ENCODE measurements at regions not wholly inside any gene's neighbourhood (a gene's known extent, or its start where the extent isn't known, plus 50 kb on each side); places are given as distances from the start of the nearest gene placed in this dataset.
"Not testable (repeated sequence)": the region's sequence is repeated elsewhere in the genome, so short reads cannot be mapped to it uniquely, and the experiment has no call there.

DNA sequence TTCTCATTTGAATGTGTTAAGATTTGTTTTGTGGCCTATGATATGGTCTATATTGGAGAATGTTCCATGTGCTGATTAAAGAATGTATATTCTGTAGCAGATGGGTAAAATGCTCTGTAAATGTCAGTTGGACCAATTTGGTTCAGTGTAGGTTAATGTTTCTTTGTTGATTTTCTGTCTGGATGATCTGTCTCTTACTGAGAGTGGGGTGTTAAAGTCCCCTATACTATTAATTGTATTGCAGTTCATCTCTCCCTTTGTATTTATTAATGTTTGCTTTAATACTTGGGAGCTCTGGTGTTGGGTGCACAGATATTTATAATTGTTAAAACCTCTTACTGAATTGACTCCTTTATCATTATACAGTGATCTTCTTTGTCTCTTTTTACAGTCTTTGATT is 584.5 kb downstream of the NUF2 start:
- no peak for DNase-seq

- DNase-seq: peak; percentile 78
These were observed 590.6 kb downstream of the NUF2 start for GRCh38 chr1:163912170-163912884.

DNA sequence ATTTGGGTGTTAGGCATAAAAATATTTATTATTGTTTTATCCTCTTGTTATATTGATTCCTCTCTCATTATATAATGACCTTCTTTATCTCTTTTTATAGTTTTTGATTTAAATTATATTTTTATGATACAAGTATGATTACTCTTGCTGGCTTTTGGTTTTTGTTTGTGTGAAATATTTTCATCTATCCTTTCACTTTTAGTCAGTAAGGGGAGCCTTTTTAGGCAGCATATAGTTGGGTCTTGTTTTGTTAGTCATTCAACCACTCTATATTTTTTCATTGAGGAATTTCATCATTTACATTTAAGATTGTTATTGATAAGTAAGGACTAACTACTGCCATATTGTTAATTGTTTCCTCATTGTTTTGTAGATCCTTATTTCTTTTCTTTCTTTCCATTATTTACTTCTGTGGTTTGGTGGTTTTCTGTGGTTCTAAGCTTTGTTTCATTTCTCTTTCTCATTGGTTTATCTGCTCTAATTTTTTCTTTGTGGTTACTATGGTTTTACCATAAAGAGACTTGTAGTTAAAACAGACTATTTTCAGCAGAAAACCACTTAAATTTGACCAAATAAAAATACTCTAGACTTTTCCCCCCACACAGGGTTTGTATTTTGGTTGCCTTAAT is 593.1 kb downstream of the NUF2 start:
- DNase-seq: no peak

GRCh38 chr1:163922743-163923201 is 601.0 kb downstream of the NUF2 start:
- peak; percentile 8 for DNase-seq

DNA sequence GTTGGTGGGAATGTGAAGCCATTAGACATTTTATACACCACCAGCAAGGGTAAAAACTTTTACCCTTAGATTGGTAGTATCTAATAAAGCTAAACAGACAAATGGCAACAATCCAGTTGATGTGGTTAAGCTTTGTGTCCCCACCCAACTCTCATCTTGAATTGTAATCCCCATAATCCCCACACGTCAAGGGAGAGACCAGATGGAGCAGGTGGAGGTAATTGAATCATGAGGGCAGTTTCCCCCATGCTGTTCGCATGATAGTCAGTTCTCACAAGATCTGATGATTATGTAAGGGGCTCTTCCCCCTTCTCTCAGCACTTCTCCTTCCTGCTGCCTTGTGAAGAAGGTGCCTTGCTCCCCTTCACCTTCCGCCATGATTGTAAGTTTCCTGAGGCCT is 602.3 kb downstream of the NUF2 start:
- DNase-seq: no peak

DNA sequence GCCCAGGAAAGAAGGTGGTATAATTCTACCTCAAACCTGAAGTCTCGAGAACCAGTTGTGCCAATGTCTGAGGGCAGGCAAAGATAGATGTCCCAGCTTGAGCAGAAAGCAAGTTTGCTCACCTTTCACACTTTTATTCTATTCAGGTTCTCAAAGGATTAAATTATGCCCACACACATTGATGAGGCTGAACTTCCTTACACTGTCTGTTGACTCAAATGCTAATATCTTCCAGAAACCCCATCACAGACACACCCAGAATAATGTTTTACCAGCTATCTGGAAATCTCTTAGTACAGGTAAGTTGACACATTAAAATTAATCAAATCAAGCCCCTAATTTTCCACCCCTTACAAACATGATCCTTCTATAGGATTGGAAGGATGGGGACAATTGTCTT is 605.7 kb downstream of the NUF2 start:
- DNase-seq: no peak

DNA sequence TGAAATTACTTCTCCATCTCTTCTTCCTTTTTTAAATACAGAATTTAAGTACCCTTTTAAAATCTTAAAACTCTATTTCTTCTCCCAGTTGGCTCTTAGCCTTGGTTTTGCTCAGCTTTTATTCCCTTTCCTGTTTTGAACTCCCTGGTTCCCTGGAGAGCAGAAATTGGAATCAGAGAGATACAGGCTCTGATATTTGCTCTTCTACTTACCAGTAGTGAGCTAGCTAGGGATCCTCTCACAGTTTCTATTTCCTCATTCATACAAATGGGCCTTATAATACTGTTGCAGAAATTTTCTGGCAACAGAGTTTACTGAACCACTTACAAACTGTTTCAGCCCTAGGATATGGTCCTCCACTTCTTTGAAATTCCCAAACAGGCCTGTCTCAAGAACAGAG is 606.3 kb downstream of the NUF2 start:
- DNase-seq: no peak

DNA sequence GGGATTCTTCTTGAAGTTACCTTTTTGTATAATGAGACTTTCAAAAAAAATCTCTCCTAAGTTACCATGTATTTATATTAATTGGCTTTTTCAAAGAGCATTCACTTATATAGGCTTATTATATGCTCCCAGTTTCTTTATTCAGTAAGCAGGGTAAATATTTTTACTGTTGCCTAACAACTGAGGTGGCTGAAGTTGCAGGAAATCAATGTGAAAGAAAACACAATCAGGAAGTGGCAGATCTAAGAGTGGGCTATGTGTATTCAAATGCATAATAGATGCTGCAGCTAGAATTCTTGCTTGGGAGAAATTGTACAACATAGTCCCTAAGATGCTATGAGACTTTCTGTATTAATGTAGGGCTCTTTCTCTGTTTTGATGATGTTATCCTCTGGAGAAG is 606.9 kb downstream of the NUF2 start:
- no peak for DNase-seq

GRCh38 chr1:163932901-163933300 is 611.1 kb downstream of the NUF2 start:
- DNase-seq: no peak

DNA sequence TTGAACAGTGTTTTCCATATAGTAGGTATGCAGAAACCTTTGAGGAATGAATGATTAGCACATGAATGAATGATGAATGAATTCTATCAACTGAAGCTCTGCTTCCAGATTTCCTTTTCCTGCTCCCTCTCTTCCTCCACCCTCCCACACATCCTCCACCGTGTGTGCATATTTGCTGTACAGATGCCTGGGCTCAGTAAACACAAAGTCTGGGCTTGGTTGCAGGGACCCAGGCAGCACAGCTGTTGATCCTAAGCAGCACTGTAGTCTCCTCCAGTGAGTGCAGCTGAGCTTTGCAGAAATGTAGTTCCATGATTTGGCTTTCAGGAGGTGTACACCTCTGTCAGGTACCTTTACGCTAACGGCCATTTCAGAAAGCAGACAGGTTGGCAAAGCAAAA is 611.7 kb downstream of the NUF2 start:
- DNase-seq: no peak

DNA sequence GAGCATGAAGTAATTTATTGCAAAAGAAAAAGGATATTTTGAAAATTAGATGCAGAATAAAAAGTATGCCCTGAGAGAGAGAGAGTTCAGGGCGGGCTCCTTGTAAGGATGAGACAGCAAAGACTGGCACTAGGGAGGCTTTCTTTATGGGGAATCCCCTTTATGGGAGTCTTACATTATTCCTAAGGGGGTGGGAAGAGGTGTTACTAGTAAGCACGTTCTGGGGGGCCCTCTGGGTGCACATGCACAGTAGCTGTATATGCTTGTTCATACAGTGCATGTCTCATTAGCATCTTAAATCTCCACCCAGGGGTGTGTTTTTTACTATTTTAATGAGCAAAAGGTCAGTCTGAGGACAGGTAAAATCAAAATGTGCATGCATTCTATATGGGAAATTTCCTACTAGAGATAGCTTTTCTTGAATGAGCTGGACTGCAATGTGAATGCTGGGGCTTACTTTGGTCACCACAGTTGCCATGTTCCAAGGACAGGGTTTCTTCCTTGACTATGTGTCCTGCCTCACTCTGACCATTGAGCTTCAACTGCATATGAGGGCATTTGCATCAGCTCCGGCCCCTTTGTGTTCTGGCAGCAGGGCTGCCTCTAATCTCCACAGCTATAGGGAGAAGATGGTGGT is 614.1 kb downstream of the NUF2 start:
- no peak for DNase-seq

GRCh38 chr1:163959622-163960021 is 599.4 kb upstream of the PBX1 start:
- no peak for DNase-seq

DNA sequence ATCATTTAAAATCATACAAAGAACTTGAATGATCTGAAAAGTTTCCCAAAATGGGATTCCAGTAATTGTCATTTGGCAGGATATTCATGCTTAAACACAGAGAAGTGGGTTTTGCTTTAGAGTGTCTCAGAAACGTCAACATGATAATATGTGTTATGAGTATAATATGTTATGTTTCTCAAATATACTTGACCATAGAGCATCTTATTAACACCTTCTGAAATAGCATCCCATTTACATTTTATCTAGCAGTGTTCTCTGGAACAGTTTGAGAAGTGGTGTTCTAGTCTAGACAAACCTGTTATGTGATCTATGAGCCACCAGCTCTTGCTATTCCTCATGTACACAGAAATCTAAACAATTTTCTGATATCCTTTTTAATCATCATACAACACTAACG is 588.8 kb upstream of the PBX1 start:
- DNase-seq: no peak

DNA sequence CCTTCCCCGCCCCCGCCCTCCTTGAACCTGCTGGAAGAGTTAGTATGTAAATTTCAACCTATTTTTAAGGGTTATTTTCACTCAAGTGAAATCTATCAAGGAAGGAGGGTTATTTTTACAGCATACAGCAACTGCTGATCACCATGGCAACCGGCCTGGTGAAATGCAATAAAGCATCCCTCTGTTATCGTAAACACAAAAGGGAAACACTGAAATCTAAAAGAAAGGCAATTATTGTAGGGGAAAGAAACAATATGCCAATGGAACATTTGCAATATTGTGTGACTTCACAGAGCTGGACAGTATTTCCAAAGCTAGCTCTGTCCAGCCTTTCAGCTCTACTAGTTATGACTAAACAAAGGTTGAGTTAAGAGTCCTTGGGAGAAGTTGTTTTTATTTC is 588.3 kb upstream of the PBX1 start:
- DNase-seq: no peak

GRCh38 chr1:163973586-163973985 is 585.4 kb upstream of the PBX1 start:
- no peak for DNase-seq

GRCh38 chr1:163974120-163974519 is 584.9 kb upstream of the PBX1 start:
- no peak for DNase-seq

DNA sequence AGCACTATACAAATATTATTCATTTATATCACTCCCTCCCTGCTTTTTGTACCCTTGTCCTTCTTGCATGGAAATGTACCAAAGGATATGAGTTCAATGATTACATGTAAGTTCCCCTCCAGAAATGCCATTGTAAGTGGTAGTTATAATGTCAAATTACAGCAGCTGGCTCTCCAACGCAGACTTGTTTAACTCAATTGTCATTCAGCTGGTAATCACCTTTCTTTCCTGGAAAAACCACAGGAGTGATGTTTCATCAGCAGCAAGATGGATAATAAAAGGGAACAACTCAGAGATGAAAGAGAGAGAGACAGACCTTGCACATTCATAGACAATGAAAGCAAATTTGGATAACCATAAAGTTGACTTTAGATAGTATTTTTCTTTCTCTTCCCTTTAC is 578.6 kb upstream of the PBX1 start:
- no peak for DNase-seq

- DNase-seq: no peak
These were observed 577.4 kb upstream of the PBX1 start for GRCh38 chr1:163981500-163982030.

- no peak for DNase-seq
These were observed 575.9 kb upstream of the PBX1 start for GRCh38 chr1:163983097-163983496.

GRCh38 chr1:163985700-163986099 is 573.3 kb upstream of the PBX1 start:
- no peak for DNase-seq

DNA sequence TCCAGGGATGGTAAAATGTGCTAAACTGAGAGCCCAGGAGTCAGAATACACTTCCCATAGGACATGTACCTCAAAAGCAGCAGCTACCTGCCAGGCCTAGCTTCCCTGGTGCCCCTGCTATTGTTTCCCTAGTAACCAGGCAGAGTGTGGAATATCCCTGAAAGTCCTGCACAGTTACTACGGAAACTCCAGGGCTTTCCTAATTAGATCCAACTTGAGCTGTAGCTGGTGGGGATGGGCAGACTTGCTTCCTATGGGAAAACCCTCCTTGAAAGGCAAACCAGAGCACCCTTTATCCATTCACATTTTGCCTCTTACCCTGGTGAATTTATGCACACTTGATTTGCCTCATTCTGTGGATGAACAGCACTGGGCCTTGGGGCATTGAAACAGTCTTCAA is 559.9 kb upstream of the PBX1 start:
- DNase-seq: no peak

DNA sequence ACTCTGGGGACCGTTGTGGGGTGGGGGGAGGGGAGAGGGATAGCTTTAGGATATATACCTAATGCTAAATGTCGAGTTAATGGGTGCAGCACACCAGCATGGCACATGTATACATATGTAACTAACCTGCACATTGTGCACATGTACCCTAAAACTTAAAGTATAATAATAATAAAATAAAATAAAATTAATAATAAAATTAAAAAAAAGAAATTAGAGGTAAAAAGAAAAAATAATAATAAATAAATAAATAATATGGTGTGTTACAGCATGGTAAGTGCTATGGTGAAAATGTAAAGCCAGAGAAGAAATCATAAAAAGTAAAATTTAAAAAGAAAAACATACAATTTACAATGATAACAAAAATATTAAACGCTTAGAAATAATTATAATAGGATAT is 552.8 kb upstream of the PBX1 start:
- DNase-seq: not testable (repeated sequence)

GRCh38 chr1:164006621-164007020 is 552.4 kb upstream of the PBX1 start:
- no peak for DNase-seq

GRCh38 chr1:164017239-164017638 is 541.7 kb upstream of the PBX1 start:
- DNase-seq: no peak

All from fibroblast of skin of scalp (primary cell).